Activated CD8-positive, alpha-beta memory T cell treated with anti-CD3 and anti-CD28 coated beads, Interleukin-2, amount 50 U/mL, for 4 hours (primary cell): ENCODE measurements at regions not wholly inside any gene's neighbourhood (a gene's known extent, or its start where the extent isn't known, plus 50 kb on each side); places are given as distances from the start of the nearest gene placed in this dataset.
"Not testable (repeated sequence)": the region's sequence is repeated elsewhere in the genome, so short reads cannot be mapped to it uniquely, and the experiment has no call there.

Experiments
- DNase-seq: peaks from one replicate; pipeline ENCODE4 v3.0.0-alpha.2; 2020

DNA sequence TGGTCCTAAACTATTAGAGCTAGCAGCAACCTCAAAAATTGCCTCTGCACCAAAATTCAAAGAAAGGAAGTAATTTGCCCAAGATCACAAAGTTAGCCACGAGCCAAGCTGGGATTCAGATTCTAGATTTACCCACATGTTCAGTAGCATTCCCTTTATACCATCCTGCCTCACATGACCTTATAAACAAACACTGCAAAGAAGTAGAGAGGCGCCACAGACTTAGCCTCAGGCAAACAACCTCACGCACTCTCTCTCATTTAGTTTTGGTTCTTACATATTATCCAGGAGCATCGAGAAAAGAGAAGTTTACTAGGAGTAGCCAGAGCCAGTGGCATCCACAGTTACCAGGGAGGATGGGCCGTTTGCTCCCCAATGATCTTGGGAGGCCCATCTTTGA, 226.6 kb downstream of the OSR1 start:
- no peak for DNase-seq

DNA sequence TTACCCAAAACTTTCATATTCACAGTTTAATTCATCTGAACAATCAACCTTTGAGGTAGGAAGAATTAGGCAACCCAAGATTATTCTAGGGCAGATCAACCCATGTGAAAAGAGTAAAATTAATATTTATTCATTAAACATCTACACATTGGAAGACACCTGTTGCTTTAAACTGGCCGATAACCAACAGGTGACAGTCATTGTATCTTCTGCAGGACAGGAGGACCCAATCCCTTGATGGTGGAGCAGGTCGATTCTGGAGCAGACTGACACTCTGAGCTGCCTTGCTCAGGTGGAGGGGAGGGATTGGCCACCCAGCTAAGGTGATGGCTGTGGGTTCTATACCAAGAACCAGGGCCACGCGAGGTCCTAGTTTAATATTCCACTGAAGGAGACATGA, 230.3 kb downstream of the OSR1 start:
- DNase-seq: no peak

DNA sequence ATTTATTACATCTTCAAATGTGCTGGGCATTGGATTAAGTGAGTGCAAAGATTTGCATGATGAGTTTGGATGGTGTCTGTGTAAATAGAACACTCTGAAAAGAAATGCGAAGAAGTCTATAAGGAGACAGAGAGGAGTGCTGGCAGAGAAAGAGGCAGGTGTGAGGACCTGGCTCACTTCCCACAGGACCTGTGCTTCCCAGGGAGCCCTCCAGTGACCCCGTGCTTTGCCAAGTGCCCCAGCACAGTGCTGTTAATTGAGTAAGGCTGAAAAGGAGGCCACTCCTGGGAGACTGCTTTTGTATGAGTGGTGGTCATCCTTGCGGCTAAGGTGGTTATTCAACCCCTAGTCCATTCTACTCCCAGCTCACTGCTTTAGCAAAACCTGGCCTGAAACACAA, 230.8 kb downstream of the OSR1 start:
- no peak for DNase-seq

DNA sequence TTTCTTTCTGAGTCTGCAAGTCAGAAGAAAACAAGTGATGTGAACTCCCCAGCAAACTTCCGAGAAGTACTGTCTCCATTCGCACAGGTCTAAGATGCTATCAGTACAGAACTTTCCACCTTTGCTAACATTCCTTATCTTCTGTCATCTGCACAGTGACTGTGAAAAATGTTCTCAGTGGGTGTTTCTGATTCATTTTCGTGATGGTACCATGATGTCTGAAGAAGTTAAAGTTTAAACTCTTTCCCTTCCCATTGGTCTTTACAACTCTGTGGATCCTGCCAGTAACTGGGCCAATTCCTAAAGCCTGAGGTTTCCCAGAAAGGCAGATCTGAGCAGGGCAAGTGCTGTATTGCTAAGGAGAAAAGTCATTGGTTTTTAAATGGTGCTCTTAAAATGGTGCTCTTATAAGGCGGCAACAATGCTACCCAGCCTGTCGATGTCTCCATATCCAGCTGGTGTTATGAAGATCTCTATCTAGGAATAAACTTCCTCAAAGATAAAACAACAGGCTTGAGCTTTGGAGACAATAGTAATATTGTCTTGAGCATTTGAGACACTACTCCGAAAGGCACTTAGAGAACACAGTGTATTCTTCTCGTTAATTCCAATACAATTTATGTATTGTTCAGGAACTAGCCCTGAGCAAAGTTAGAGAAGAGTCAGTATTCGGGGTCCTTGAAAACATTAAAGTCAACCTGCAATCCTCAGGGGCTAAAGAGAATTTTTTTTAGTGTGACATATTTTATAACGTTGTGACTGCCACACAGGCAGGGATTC, 232.3 kb downstream of the OSR1 start:
- no peak for DNase-seq

DNA sequence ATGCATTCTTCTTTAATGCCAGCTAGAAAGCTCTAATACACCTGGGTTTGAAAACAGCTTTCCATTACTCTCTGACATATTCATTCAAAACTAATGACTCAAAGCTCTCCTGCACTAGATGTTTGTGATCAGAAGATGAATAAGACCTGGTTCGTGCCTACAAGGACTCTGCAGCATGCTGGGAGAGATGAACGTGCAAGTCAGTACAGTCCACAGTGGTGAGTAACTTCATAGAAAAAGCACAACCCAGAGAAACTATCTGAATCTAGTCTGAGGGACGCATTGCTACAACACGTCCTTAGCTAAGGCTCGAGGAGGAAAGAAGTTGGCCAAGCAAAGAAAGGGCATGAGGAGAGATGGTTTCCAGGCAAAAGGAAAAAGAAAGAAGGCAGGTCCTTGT, 234.3 kb downstream of the OSR1 start:
- DNase-seq: no peak

DNA sequence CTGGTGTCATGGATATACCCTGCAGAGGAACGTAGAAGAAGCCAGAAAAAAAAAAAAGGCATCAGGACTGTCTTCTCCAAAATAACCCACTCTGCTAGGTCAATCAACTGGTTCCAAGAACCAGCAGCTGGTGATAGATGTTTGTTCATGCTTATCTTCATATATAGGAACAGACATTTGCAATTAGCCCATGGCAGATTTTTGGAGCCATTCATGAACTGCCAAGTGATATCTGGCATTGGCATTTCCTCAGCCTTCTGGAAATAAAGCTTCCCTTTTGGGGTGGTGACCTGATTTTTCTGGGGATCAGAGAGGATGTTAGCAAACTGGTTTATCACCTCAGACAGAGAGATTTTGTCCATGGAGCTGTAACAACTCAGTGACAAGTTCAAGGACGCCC, 234.9 kb downstream of the OSR1 start:
- no peak for DNase-seq

DNA sequence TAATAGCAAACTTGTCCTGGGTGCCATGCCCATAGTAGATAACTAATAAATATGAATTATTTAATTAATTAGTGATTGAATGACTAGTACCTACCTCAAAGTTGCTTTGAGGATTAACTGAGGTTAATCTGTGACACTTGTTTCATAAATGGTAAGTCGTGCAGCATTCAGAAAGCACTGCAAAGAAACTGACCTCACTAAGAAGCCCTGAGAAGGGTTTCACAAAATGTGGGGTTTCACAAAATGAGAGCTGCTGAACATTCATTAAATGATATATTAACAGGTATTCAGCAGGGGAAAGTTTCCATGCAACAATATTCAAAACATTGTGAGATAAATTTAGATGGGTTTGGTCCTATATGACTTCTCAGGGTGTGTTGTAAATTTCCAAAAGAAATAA, 236.2 kb downstream of the OSR1 start:
- DNase-seq: no peak

DNA sequence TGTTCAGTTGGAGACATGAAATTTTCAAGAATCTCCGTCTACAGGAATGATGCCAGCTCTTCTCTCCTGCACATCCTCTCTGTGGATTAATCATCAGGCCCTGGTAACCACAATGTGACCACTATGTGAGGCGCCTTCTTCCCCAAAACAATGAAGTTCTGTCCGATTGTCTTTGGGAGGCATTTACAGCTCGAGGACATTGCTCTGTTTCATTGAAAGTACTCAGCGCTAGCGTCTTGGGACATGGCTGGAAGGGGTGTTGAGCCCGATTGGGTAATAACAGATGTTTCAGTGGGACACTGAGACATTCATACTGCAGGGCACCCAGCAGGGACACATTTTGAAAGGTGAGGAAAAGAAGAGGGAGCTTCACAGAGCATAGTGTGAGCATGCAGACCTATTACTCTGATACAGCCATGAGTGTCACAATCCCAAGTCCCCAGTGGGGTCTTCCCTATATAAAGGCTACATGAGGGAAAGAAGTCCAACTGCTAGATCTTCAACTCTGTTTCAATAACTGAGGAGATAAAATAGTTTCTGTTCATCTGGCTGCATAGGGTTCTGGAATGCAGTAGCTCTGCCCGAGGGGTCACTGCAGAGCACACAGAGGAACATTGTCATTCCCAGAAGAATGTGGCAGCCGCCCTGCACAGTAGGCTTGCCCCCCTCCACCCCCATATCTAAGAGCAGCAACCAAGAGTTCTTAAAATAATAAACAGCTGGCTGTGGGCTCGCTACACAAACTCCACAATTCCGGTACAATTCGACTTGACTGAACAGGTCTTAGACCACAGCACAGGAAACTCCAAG, 237.3 kb downstream of the OSR1 start:
- no peak for DNase-seq

DNA sequence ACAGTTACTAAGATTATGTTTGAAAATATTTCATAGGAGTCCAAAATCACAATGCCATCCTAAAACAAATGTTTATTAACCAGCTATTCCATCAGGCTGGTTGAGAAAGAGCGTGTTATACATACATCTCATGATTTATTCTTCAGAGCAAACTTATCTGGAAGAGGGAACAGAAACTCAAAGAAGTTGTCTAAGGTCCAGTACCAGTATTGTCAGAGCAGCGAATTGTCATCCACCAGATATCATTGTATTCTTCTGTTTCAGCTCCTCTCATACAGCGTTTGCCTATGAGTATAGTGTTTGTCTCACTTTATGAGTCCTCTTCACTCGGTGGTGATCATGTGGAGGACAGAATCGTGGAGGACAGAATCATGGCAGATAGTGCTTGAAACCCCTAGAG, 238.2 kb downstream of the OSR1 start:
- no peak for DNase-seq

DNA sequence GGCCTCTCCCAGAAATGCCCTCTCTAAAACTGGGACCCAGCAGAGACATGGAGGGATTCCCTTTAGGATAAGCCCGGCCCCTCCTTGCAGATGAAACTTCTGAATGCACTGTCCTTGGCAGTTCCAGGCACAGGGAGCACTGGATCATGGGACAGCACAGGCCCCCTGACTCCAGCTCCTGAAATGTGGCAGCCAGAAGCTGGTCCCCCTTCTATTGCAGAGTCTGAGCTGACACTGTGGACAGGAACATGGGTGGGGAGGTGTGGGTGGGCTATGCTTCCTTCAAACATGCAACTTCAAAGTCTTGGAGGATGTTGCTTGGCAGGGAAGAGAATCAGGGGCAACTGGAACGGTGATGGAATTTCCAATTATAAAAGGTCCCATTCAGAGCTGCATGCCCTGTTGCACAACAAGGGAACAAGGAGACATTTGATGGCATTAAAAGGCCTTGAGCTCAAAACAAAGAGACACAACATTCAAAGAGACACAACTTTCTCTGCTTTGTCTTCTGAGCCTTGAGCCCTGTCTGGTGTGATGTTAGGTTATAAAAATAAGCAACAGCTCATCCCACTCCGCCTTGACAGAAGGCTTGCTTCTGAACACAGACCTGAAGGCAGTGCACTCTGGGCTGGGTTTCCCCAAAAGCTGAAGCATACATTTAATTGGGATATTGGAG, 239.0 kb downstream of the OSR1 start:
- no peak for DNase-seq

DNA sequence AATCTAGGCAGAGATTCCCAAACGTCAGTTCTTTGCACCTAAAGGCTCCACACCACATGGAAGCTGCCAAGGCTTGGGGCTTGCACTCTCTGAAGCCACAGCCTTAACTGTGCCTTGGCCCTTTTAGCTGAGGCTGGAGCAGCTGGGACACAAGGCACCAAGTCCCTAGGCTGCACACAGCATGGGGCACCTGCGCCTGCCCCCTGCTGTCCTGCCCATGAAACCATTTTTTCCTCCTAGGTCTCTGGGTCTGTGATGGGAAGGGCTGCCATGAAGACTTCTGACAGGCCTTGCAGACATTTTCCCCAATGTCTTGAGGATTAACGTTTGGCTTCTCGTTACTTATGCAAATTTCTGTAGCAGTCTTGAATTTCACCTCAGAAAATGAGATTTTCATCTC, 241.5 kb downstream of the OSR1 start:
- no peak for DNase-seq

DNA sequence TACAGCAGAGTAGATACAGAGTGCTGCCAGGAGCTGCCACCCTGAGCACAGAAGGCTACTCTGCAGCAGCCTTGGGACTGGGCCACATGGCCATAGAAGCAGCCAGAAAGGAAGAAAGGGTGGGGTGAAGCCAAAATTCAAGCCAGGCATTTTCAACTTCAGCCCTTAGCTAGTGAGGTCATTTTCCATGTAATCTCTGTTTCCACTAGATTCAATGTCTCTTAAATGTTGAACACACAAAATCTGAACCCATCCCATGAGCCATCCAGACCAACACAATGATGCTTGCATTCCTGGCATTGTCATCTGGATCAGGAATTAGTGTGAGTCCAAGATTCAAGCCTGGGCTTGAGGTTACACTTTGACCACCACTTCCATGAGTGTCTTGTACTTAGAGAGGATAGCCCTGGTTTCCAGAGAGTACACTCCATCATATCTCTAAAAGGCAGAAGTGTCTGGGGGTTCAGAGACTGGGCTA, 243.6 kb downstream of the OSR1 start:
- DNase-seq: no peak

DNA sequence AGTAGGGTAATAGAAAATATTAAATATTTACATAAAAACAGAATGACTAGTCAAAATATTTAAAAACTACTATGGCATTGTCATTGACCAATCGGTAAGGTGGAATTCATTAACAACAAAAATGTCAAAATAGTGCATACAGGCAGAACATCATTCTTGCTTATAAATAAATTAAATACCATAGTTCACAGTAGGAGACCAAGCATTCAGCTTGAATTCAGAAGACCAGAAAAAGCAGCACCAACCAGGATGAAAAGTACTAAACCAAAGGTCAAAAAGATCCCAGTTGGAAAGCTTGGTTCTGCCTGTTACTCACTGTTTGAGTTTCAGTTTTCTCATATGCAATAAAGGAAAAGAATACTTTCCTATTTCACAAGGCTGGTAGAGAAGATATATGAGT, 244.3 kb downstream of the OSR1 start:
- DNase-seq: no peak

DNA sequence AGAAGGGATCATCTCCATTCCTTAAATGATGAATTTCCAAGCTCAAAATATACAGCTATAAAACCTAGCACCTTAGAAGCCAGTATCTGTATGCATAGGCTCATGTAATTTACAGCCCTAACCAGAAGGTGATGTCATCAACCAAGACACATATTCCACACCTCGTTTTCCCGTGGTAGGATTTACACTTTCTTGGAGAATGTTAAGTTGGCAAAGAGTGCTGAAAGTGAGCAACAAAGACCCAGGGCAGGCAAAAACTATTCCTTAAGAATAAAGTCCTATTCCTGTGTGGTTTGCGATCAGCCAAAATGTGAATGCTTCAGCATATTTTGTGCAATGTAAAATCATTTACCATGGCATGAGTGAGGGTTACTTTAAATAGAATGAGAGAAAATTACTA, 247.1 kb downstream of the OSR1 start:
- no peak for DNase-seq

DNA sequence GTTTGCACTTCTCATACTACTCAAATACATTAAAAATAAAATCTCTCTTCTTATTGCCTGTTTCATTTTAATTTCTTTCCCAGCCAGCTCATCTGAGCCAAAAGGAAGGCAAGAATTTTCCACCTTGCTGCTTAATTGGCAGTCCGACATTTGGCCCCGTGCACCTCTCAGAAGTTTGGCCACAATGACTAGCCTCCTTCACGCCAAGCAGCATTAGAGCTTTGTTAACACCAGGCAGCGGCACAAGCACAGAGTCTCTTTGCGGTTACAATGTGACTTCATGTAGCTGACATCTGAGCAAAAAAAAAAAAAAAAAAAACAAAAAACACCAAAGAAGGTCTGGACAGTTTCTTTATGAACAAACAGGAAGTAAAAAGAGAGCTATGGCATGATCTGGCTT, 248.9 kb downstream of the OSR1 start:
- no peak for DNase-seq

DNA sequence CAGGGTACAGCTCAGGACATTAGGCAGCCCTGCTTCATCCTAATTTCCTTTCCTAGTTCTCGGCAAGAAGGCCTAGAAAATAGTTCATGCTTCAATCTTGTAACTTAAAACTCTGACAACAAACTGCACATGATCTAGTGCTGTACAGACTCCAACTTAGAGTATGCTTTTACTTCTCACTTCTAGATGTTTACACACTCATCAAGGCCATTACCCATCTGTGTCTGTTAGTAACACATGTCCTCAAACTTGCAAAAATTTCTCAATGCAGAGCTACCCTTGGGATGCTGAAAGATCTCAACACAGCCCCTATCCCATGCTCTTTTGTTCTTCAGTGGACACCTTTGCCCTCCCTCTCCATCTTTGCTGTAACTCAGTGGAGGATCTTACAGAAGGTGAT, 252.0 kb downstream of the OSR1 start:
- no peak for DNase-seq

DNA sequence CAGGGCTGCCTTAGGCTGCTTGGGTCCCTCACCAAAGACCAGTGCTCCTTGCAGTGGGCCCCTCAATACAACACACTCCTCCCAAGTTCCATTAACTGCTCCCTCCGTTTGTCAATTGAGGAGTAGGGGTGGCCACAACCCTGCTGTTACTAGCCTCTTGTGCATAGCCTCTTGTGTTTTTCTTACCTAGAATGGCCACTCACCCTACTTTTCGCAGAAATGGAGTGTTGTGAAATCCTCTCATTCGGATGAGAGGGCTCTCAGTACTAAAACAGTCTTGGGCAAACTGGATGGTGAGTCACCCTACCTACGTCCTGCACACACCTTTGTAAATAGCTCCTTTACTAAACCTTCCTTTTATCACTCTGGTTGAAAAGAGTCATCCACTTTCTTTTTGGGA, 253.9 kb downstream of the OSR1 start:
- no peak for DNase-seq

DNA sequence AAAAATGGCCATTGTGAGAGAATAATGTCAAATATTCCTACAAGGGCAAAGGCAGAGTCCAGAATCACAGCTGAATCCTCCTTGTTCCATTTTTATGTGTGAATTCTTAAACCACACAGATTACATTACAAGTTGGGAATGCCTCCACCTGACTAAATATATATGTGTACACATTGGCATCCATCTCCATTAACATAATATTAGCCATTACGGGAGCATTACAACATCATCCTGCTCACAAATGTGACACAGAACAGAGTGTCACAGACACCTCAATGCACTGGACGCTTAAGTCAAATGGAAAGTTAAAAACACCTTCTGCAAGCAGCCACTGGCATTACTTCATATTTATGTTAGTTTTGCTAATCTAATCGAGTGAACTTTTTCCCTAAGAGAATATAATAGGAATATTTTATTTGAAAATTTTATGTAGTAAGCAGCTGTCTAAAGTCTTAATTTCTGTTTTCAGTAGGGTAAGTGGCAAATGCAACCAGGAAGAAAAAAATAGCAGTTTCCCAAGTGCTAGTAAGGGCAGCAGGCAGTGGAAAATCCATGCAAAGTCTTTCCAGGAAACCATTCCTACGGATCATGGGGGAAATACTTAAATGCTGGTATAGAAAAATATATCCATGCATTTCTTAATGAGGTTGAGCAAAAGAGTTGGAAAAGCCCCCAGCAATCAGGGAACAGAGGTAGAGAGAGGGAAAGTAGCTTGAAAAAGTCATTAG, 255.6 kb downstream of the OSR1 start:
- DNase-seq: no peak

DNA sequence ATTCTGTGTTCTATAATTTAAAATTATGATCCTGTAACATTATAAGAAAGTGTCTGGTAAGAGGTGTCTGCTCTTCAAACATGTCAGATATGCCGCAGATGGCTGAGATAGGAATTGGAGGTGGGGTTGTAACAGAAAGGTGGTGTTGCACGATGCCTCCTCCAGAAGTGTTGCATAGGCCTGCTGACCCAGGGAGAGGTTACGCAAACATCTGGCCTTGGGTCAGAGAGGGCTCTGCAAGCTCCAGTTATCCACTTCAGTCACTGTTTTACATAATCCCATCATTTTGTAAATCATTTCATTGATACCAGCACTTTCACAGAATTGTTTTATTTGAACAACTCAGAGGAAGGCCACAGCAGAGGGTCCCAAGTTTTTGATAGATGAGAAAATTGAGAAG, 256.5 kb downstream of the OSR1 start:
- DNase-seq: no peak

DNA sequence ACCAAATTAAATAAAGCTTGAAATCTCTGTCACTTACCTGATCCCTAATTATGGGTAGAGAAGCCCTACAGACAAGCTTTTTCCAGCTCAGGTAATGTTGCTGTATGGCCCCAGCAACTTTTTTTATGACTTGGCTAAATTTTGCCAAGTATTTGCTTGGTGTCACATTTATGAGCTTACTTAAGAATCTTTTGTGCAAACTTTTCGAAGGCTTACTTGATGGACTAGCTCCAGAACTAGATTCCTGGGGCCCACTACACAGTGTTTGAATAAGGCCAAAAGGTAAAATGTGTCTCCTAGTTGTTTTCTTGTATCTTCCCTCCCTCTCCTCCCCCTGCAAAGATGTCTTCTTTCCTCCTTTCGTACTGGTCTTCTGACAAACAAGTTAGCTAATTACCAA, 257.9 kb downstream of the OSR1 start:
- no peak for DNase-seq

DNA sequence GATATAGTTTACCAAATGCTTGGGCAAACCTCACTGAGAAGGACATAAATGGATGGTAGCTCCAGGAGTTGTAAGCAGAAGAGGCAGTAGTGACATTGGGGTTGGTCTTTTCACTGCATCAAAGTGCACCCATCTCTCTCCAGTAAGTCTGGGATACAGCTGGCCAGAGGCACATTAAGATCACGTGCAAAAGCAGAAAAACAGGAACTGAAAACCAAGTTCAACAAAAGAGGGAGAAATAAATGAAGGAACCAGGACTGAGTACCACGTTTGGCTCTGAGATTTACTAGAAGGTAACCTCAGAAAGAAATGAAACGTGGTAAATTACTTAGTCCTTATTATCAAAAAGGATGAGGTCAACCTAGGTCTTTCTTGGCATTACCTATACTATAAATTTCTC, 259.2 kb downstream of the OSR1 start:
- no peak for DNase-seq

DNA sequence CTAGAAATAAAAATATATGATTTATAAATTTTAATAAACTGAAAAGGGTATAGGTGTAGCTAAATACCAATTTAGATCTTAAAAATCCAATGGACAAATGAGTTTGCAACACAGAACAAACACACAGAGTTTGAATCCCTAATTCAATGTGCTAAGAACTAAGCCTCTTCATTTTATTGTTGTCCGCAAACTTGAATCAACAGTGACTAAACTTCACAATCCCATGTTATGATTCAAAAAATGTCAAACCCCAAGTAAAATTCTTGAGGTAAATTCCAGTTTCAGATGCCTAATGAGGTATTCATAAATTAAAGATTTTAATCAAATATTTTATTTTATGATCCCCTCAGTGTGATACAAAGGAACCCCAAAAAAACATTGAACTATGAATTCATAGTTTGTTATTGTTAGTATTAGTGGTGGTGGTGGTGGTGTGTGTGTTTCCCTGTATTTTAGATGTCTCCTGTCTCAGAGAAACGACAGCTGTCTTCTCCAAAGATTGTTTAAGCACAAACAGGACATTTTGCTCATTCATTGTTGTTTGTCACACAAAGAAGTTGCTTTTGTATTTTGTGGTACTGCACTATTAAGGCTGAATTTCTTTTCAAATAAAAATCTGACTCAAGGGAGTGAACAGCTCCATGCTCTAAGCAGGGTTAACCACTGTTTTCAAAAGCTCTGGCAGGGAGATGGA, 259.8 kb downstream of the OSR1 start:
- no peak for DNase-seq

DNA sequence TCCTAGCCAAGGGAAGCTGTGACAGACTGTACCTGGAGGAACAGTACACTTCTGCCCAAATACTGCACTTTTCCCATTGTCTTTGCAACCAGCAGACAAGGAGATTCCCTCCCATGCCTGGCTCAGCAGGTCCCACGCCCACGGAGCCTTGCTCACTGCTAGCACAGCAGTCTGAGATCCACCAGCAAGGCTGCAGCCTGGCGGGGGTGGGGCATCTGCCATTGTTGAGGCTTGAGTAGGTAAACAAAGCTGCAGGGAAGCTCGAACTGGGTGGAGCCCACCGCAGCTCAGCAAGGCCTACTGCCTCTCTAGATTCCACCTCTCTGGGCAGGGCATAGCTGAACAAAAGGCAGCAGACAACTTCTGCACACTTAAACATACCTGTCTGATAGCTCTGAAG, 268.9 kb downstream of the OSR1 start:
- DNase-seq: not testable (repeated sequence)
